RWPE2 (cell line): ENCODE measurements at regions not wholly inside any gene's neighbourhood (a gene's known extent, or its start where the extent isn't known, plus 50 kb on each side); places are given as distances from the start of the nearest gene placed in this dataset.

Experiments used
- ATAC-seq: fragments of 200-7000 bp; cut with Tn5 transposase; 3 replicates; pipeline ENCODE4 v1.9.1; 2021; ENCODE audit warnings: low read depth
- DNase-seq: peaks from one replicate; pipeline ENCODE4 v3.0.0-alpha.2; 2020; ENCODE audit warnings: low spot score
- H3K27ac ChIP-seq: fragments of 450-650 bp; 2 replicates; pipeline ENCODE4 v1.5.1; 2017; ENCODE audit warnings: mild to moderate bottlenecking; ENCODE audit not compliant: poor library complexity, severe bottlenecking
- H3K27me3 ChIP-seq: fragments of 250-450 bp; sonication (Bioruptor Pico); 2 replicates; pipeline ENCODE4 v1.5.1; 2021; ENCODE audit warnings: mild to moderate bottlenecking, moderate library complexity; ENCODE audit not compliant: insufficient read depth, poor library complexity, severe bottlenecking
- H3K36me3 ChIP-seq: fragments of 250-450 bp; sonication (Bioruptor Pico); 2 replicates; pipeline ENCODE4 v1.5.1; 2020; ENCODE audit warnings: low read depth, mild to moderate bottlenecking, moderate library complexity
- H3K4me1 ChIP-seq: fragments of 250-450 bp; sonication (Bioruptor Pico); 2 replicates; pipeline ENCODE4 v1.5.1; 2021; ENCODE audit warnings: mild to moderate bottlenecking, moderate library complexity; ENCODE audit not compliant: insufficient read depth, poor library complexity, severe bottlenecking
- H3K4me3 ChIP-seq: fragments of 250-450 bp; sonication (Bioruptor Pico); 2 replicates; pipeline ENCODE4 v1.5.1; 2021; ENCODE audit warnings: mild to moderate bottlenecking, moderate library complexity; ENCODE audit not compliant: severe bottlenecking
- H3K9me3 ChIP-seq: fragments of 250-450 bp; sonication (Bioruptor Pico); 2 replicates; pipeline ENCODE4 v1.5.1; 2021; ENCODE audit warnings: mild to moderate bottlenecking, moderate library complexity; ENCODE audit not compliant: severe bottlenecking
- CTCF ChIP-seq: fragments of 450-650 bp; IDR thresholded peaks from one replicate; pipeline ENCODE4 v1.5.1; 2017; ENCODE audit warnings: mild to moderate bottlenecking, moderate library complexity; ENCODE audit not compliant: poor library complexity, severe bottlenecking

GRCh38 chr10:57222603-57223002 lies 861.5 kb upstream of the ZWINT start:
- H3K27me3 ChIP-seq: peaks cover 11% of the 10 kb centered on the region
- ATAC-seq: no peak
- H3K4me3 ChIP-seq: no peak overlapping the region
- H3K27ac ChIP-seq: no peak overlapping the region
- DNase-seq: no peak
- no peaks in the 10 kb centered on the region for H3K4me1 ChIP-seq
- no peak for TF ChIP-seq CTCF
- H3K9me3 ChIP-seq: no peaks in the 10 kb centered on the region
- no peaks in the 10 kb centered on the region for H3K36me3 ChIP-seq

- TF ChIP-seq CTCF: no peak
- Histone ChIP-seq H3K27me3 (peaks cover 11% of the 10 kb centered on the region), H3K4me3 (no peak overlapping the region), H3K36me3 (no peaks in the 10 kb centered on the region), H3K9me3 (no peaks in the 10 kb centered on the region), H3K27ac (no peak overlapping the region), H3K4me1 (no peaks in the 10 kb centered on the region)
- ATAC-seq: no peak
- no peak for DNase-seq
Measured at GRCh38 chr10:57222129-57222528, 861.1 kb upstream of the ZWINT start.

- Histone ChIP-seq H3K27me3 (peaks cover 11% of the 10 kb centered on the region), H3K4me3 (no peak overlapping the region), H3K4me1 (no peaks in the 10 kb centered on the region), H3K9me3 (no peaks in the 10 kb centered on the region), H3K36me3 (no peaks in the 10 kb centered on the region), H3K27ac (no peak overlapping the region)
- DNase-seq (no peak), ATAC-seq (no peak)
- no peak for TF ChIP-seq CTCF
Measured at GRCh38 chr10:57221674-57222073, 860.6 kb upstream of the ZWINT start.

- H3K4me3 ChIP-seq: no peak overlapping the region
- DNase-seq: no peak
- H3K27me3 ChIP-seq: no peaks in the 10 kb centered on the region
- no peak for ATAC-seq
- H3K9me3 ChIP-seq: no peaks in the 10 kb centered on the region
- no peaks in the 10 kb centered on the region for H3K4me1 ChIP-seq
- no peak overlapping the region for H3K27ac ChIP-seq
- no peaks in the 10 kb centered on the region for H3K36me3 ChIP-seq
- TF ChIP-seq CTCF: no peak
Measured at GRCh38 chr10:57218382-57218781, 857.3 kb upstream of the ZWINT start.

GRCh38 chr10:57202356-57202755 lies 841.3 kb upstream of the ZWINT start:
- no peak overlapping the region for H3K27ac ChIP-seq
- no peaks in the 10 kb centered on the region for H3K4me1 ChIP-seq
- no peak overlapping the region for H3K4me3 ChIP-seq
- ATAC-seq (no peak), DNase-seq (no peak)
- H3K9me3 ChIP-seq: no peaks in the 10 kb centered on the region
- no peak for TF ChIP-seq CTCF
- H3K27me3 ChIP-seq: peaks cover 9% of the 10 kb centered on the region
- no peaks in the 10 kb centered on the region for H3K36me3 ChIP-seq
